A549 (cell line): ENCODE measurements at regions not wholly inside any gene's neighbourhood (a gene's known extent, or its start where the extent isn't known, plus 50 kb on each side); places are given as distances from the start of the nearest gene placed in this dataset.

Experiments used
- EP300 ChIP-seq, 2 experiments: fragments of >200 bp; sonication (Bioruptor Twin); formaldehyde crosslinking; IDR thresholded peaks; 2 replicates in 1 of 2; 3 replicates in 1 of 2; pipeline ENCODE4 v1.6.1; 2016 to 2017
- HOXB13 ChIP-seq: fragments of 250-450 bp; sonication (Bioruptor Pico); IDR thresholded peaks from 2 replicates; pipeline ENCODE4 v1.5.0; 2020; ENCODE audit warnings: low read depth, mild to moderate bottlenecking, moderate library complexity
- JUNB ChIP-seq: fragments of >200 bp; sonication (Bioruptor Twin); formaldehyde crosslinking; IDR thresholded peaks from 2 replicates; pipeline ENCODE4 v1.6.1; 2016
- MAZ ChIP-seq: fragments of 150-350 bp; IDR thresholded peaks from 2 replicates; pipeline ENCODE4 v1.6.1; 2014; ENCODE audit warnings: antibody characterized with exemption, low read depth, low read length, borderline replicate concordance
- POLR2A ChIP-seq: IDR thresholded peaks from 2 replicates; pipeline ENCODE4 v1.6.1; 2012; ENCODE audit warnings: mild to moderate bottlenecking, low read length
- RAD21 ChIP-seq, 2 experiments: fragments of >200 bp in 1 of 2; sonication (Bioruptor Twin) in 1 of 2; formaldehyde crosslinking in 1 of 2; IDR thresholded peaks in 1 of 2; conservative IDR thresholded peaks in 1 of 2; 2 replicates in 1 of 2; 3 replicates in 1 of 2; pipeline ENCODE4 v1.6.1; 2012 to 2018; ENCODE audit warnings: inconsistent platforms in 1 of 2
- RARB ChIP-seq: fragments of 250-450 bp; sonication (Bioruptor Pico); IDR thresholded peaks from 2 replicates; pipeline ENCODE4 v1.8.0; 2021; ENCODE audit warnings: mild to moderate bottlenecking, moderate library complexity
- RFX5 ChIP-seq: fragments of 450-650 bp; IDR thresholded peaks from 2 replicates; pipeline ENCODE4 v1.7.1; 2014; ENCODE audit warnings: antibody characterized with exemption, mild to moderate bottlenecking, moderate library complexity
- SMC3 ChIP-seq: fragments of >200 bp; sonication (Bioruptor Twin); formaldehyde crosslinking; IDR thresholded peaks from 3 replicates; pipeline ENCODE4 v1.6.1; 2018; ENCODE audit warnings: inconsistent platforms
- TF ChIP-seq, protein P1 (sequence below): fragments of >200 bp; sonication (Bioruptor Twin); formaldehyde crosslinking; IDR thresholded peaks from 3 replicates; pipeline ENCODE4 v1.5.1; 2016
- TF ChIP-seq, protein P2 (sequence below): IDR thresholded peaks from 2 replicates; pipeline ENCODE4 v1.6.1; 2012
- TF ChIP-seq, protein P3 (sequence below): fragments of 200-600 bp; sonication (generic); IDR thresholded peaks from 2 replicates; pipeline ENCODE4 v1.6.1; 2016; ENCODE audit warnings: antibody characterized with exemption, mild to moderate bottlenecking, moderate library complexity
- TF ChIP-seq, protein P4 (sequence below): fragments of 450-650 bp; IDR thresholded peaks from 2 replicates; pipeline ENCODE4 v1.6.1; 2014; ENCODE audit warnings: antibody characterized with exemption
- TF ChIP-seq, protein P5 (sequence below): IDR thresholded peaks from 2 replicates; pipeline ENCODE4 v1.6.1; 2012; ENCODE audit warnings: low read depth, borderline replicate concordance

DNA sequence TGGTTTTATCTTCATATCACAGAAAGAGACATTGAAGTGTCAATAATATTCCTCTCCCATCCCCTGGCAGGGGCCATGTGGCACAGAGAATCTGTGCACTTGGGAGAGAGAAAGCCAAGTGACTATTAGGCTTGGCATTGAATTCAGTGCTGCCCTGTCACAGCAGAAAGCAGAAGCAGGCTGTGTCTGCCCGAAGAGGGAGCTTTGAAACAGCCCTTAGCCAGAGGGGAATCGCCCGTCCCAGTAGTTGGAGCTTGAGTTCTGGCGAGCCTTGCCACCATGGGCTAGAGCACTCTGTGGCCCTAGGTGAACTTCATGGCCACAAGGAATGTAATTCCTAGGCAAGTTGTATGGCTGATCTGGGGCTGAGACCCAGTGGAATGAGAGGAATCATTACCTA, 282.5 kb upstream of the PCDH10 start:
- no peak for TF ChIP-seq RFX5
- TF ChIP-seq, protein P1, sequence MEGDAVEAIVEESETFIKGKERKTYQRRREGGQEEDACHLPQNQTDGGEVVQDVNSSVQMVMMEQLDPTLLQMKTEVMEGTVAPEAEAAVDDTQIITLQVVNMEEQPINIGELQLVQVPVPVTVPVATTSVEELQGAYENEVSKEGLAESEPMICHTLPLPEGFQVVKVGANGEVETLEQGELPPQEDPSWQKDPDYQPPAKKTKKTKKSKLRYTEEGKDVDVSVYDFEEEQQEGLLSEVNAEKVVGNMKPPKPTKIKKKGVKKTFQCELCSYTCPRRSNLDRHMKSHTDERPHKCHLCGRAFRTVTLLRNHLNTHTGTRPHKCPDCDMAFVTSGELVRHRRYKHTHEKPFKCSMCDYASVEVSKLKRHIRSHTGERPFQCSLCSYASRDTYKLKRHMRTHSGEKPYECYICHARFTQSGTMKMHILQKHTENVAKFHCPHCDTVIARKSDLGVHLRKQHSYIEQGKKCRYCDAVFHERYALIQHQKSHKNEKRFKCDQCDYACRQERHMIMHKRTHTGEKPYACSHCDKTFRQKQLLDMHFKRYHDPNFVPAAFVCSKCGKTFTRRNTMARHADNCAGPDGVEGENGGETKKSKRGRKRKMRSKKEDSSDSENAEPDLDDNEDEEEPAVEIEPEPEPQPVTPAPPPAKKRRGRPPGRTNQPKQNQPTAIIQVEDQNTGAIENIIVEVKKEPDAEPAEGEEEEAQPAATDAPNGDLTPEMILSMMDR, result no peak
- TF ChIP-seq MAZ, result no peak
- TF ChIP-seq, protein P2, sequence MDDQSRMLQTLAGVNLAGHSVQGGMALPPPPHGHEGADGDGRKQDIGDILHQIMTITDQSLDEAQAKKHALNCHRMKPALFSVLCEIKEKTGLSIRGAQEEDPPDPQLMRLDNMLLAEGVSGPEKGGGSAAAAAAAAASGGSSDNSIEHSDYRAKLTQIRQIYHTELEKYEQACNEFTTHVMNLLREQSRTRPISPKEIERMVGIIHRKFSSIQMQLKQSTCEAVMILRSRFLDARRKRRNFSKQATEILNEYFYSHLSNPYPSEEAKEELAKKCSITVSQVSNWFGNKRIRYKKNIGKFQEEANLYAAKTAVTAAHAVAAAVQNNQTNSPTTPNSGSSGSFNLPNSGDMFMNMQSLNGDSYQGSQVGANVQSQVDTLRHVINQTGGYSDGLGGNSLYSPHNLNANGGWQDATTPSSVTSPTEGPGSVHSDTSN, result no peak
- TF ChIP-seq, protein P3, sequence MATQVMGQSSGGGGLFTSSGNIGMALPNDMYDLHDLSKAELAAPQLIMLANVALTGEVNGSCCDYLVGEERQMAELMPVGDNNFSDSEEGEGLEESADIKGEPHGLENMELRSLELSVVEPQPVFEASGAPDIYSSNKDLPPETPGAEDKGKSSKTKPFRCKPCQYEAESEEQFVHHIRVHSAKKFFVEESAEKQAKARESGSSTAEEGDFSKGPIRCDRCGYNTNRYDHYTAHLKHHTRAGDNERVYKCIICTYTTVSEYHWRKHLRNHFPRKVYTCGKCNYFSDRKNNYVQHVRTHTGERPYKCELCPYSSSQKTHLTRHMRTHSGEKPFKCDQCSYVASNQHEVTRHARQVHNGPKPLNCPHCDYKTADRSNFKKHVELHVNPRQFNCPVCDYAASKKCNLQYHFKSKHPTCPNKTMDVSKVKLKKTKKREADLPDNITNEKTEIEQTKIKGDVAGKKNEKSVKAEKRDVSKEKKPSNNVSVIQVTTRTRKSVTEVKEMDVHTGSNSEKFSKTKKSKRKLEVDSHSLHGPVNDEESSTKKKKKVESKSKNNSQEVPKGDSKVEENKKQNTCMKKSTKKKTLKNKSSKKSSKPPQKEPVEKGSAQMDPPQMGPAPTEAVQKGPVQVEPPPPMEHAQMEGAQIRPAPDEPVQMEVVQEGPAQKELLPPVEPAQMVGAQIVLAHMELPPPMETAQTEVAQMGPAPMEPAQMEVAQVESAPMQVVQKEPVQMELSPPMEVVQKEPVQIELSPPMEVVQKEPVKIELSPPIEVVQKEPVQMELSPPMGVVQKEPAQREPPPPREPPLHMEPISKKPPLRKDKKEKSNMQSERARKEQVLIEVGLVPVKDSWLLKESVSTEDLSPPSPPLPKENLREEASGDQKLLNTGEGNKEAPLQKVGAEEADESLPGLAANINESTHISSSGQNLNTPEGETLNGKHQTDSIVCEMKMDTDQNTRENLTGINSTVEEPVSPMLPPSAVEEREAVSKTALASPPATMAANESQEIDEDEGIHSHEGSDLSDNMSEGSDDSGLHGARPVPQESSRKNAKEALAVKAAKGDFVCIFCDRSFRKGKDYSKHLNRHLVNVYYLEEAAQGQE, result no peak
- no peak for TF ChIP-seq RAD21 (conservative IDR thresholded peaks at IDR 0.05 in 1 of 2, IDR thresholded peaks at IDR 0.05 in 1 of 2)
- TF ChIP-seq EP300 (IDR thresholded peaks at IDR 0.05), result no peak
- TF ChIP-seq HOXB13, result no peak
- TF ChIP-seq, protein P4, sequence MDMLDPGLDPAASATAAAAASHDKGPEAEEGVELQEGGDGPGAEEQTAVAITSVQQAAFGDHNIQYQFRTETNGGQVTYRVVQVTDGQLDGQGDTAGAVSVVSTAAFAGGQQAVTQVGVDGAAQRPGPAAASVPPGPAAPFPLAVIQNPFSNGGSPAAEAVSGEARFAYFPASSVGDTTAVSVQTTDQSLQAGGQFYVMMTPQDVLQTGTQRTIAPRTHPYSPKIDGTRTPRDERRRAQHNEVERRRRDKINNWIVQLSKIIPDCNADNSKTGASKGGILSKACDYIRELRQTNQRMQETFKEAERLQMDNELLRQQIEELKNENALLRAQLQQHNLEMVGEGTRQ, result no peak
- TF ChIP-seq, protein P5, sequence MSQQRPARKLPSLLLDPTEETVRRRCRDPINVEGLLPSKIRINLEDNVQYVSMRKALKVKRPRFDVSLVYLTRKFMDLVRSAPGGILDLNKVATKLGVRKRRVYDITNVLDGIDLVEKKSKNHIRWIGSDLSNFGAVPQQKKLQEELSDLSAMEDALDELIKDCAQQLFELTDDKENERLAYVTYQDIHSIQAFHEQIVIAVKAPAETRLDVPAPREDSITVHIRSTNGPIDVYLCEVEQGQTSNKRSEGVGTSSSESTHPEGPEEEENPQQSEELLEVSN, result no peak
- TF ChIP-seq POLR2A, result no peak
- TF ChIP-seq JUNB, result no peak
- TF ChIP-seq SMC3, result no peak
- TF ChIP-seq RARB (CRISPR knock-in tag), result no peak
